Mesenchymal stem cell (in vitro differentiated cells and primary cell): ENCODE measurements at regions not wholly inside any gene's neighbourhood (a gene's known extent, or its start where the extent isn't known, plus 50 kb on each side); places are given as distances from the start of the nearest gene placed in this dataset.
A peak's percentile ranks its signal among the peaks of the same experiment; 100 is the strongest.

ENCODE experiments used
- DNase-seq: peaks from one replicate; pipeline ENCODE4 v3.0.0-alpha.2; 2013
- H2AFZ ChIP-seq: one replicate; pipeline ENCODE4 v1.6.1; 2013; ENCODE audit warnings: low read depth, mild to moderate bottlenecking, control low read depth, inconsistent platforms, low read length, moderate library complexity
- H2AK5ac ChIP-seq: 2 replicates; pipeline ENCODE4 v1.6.1; 2013; ENCODE audit warnings: low read length, moderate library complexity, mild to moderate bottlenecking, inconsistent platforms; ENCODE audit not compliant: severe bottlenecking
- H2BK120ac ChIP-seq: one replicate; pipeline ENCODE4 v1.6.1; 2013; ENCODE audit warnings: low read depth, mild to moderate bottlenecking, inconsistent platforms, low read length, moderate library complexity
- H2BK12ac ChIP-seq, 2 experiments: one replicate each; pipeline ENCODE4 v1.6.1; 2013; ENCODE audit warnings: inconsistent platforms in 2 of 2, low read length in 2 of 2, mild to moderate bottlenecking in 2 of 2, moderate library complexity in 2 of 2, control low read depth in 1 of 2
- H2BK15ac ChIP-seq: one replicate; pipeline ENCODE4 v1.6.1; 2013; ENCODE audit warnings: mild to moderate bottlenecking, low read depth, inconsistent platforms; ENCODE audit not compliant: poor library complexity, severe bottlenecking
- H2BK5ac ChIP-seq: 2 replicates; pipeline ENCODE4 v1.6.1; 2013; ENCODE audit warnings: low read depth, mild to moderate bottlenecking, low read length, control low read depth, inconsistent platforms; ENCODE audit not compliant: poor library complexity, severe bottlenecking
- H3K14ac ChIP-seq, 2 experiments: one replicate each; pipeline ENCODE4 v1.6.1; 2013; ENCODE audit warnings: inconsistent platforms in 2 of 2, low read length in 2 of 2, control low read depth in 1 of 2, mild to moderate bottlenecking in 1 of 2, moderate library complexity in 1 of 2
- H3K18ac ChIP-seq, 2 experiments: one replicate each; pipeline ENCODE4 v1.6.1; 2013; ENCODE audit warnings: inconsistent platforms in 2 of 2, low read length in 2 of 2, control low read depth in 1 of 2, low read depth in 1 of 2, mild to moderate bottlenecking in 1 of 2
- H3K23ac ChIP-seq, 2 experiments: one replicate each; pipeline ENCODE4 v1.6.1; 2013; ENCODE audit warnings: inconsistent platforms in 2 of 2, low read length in 2 of 2, mild to moderate bottlenecking in 2 of 2, moderate library complexity in 2 of 2, control low read depth in 1 of 2
- H3K27ac ChIP-seq: 2 replicates; pipeline ENCODE4 v1.5.1; 2013; ENCODE audit warnings: mild to moderate bottlenecking, moderate library complexity, low read length, control low read depth, inconsistent platforms; ENCODE audit not compliant: poor library complexity, severe bottlenecking
- H3K27me3 ChIP-seq, 2 experiments: 2 replicates each; pipeline versions ENCODE4 v1.6.1 to v1.7.0; 2013; ENCODE audit warnings: low read length in 2 of 2, mild to moderate bottlenecking in 2 of 2, moderate library complexity in 2 of 2, control low read depth in 1 of 2, inconsistent platforms in 1 of 2; ENCODE audit not compliant: control insufficient read depth in 1 of 2, insufficient read depth in 1 of 2
- H3K36me3 ChIP-seq, 2 experiments: 2 replicates each; pipeline versions ENCODE4 v1.6.1 to v1.7.0; 2013; ENCODE audit warnings: low read length in 2 of 2, control low read depth in 1 of 2, inconsistent platforms in 1 of 2, low read depth in 1 of 2, mild to moderate bottlenecking in 1 of 2; ENCODE audit not compliant: insufficient read depth in 2 of 2, control insufficient read depth in 1 of 2
- H3K4ac ChIP-seq, 2 experiments: one replicate each; pipeline ENCODE4 v1.6.1; 2013; ENCODE audit warnings: inconsistent platforms in 2 of 2, low read length in 2 of 2, mild to moderate bottlenecking in 2 of 2, moderate library complexity in 2 of 2, control low read depth in 1 of 2, low read depth in 1 of 2
- H3K4me1 ChIP-seq: 2 replicates; pipeline ENCODE4 v1.6.1; 2013; ENCODE audit warnings: low read depth, low read length, control low read depth; ENCODE audit not compliant: control insufficient read depth, insufficient read depth
- H3K4me2 ChIP-seq: 2 replicates; pipeline ENCODE4 v1.6.1; 2013; ENCODE audit warnings: low read length, mild to moderate bottlenecking, inconsistent platforms; ENCODE audit not compliant: poor library complexity, severe bottlenecking
- H3K4me3 ChIP-seq, 2 experiments: 2 replicates each; pipeline versions ENCODE4 v1.5.1 to v1.7.0; 2013; ENCODE audit warnings: low read length in 2 of 2, mild to moderate bottlenecking in 2 of 2, control low read depth in 1 of 2, low read depth in 1 of 2; ENCODE audit not compliant: insufficient read depth in 1 of 2
- H3K79me1 ChIP-seq: replicated peaks from 2 replicates; pipeline ENCODE4 v1.6.1; 2013; ENCODE audit warnings: mild to moderate bottlenecking, control low read depth, low read length, inconsistent platforms; ENCODE audit not compliant: poor library complexity, severe bottlenecking
- H3K9ac ChIP-seq: 2 replicates; pipeline ENCODE4 v1.7.0; 2013; ENCODE audit warnings: mild to moderate bottlenecking, low read length, moderate library complexity
- H3K9me3 ChIP-seq: 2 replicates; pipeline ENCODE4 v1.7.0; 2013; ENCODE audit warnings: mild to moderate bottlenecking, low read length; ENCODE audit not compliant: control insufficient read depth
- H4K8ac ChIP-seq: one replicate; pipeline ENCODE4 v1.6.1; 2013; ENCODE audit warnings: inconsistent platforms, mild to moderate bottlenecking, low read length, moderate library complexity
- H4K91ac ChIP-seq: one replicate; pipeline ENCODE4 v1.6.1; 2013; ENCODE audit warnings: mild to moderate bottlenecking, low read length, inconsistent platforms
- WGBS: methylation state at CpG from one replicate; pipeline ENCODE4 v1.1.7; 2013; ENCODE audit warnings: mixed read lengths; 5-methylcytosine and 5-hydroxymethylcytosine counted together

DNA sequence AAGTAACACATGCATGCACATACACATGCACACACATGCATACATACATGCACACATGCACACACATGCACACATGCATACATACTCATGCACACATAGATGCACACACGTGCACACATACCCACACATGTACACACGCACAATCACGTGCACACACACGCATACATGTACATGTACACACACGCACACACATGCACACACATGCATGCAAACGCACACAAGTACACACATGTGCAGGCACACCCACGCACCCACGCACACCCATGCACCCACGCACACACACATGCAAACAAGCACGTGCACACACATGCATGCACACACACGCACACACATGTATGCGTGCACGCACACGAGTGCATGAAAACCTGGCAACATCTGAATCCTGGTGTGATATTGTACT is 232.7 kb upstream of the CDH4 start:
- Histone ChIP-seq H3K79me1 (no peaks in the 10 kb centered on the region), H3K27ac (no peak overlapping the region), H3K9me3 (peaks cover 4% of the 10 kb centered on the region), H3K4me2 (no peak overlapping the region), H2AFZ (no peak overlapping the region), H3K4me3 (no peak overlapping the region), H3K23ac (no peak overlapping the region), H3K4ac (no peak overlapping the region), H3K18ac (no peak overlapping the region), H4K91ac (peak overlapping the region; percentile 77), H2AK5ac (no peak overlapping the region), H2BK120ac (no peak overlapping the region), H3K36me3 (no peaks in the 10 kb centered on the region), H2BK5ac (no peak overlapping the region), H4K8ac (no peak overlapping the region), H3K14ac (no peak overlapping the region), H3K9ac (no peak overlapping the region), H3K4me1 (peaks cover 3% of the 10 kb centered on the region), H2BK12ac (no peak overlapping the region), H3K27me3 (no peaks in the 10 kb centered on the region), H2BK15ac (no peak overlapping the region)
- DNase-seq: no peak
- 89% methylated on average over 14 of the region's 14 CpGs for WGBS

DNA sequence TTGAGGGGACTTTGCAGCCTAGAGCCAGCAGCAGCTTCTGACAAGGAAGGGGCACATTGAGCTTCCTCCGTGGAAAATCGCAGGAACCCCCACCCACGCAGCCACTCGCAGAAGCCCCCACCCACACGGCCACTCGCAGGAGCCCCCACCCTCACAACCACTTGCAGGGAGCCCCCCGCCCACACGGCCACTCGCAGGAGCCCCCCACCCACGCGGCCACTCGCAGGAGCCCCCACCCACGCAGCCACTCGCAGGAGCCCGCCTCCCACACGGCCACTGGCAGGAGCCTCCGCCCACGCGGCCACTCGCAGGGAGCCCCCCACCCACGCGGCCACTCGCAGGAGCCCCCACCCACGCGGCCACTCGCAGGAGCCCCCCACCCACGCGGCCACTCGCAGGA is 228.4 kb upstream of the CDH4 start:
- no peak overlapping the region for H4K8ac ChIP-seq
- no peaks in the 10 kb centered on the region for H3K36me3 ChIP-seq

DNA sequence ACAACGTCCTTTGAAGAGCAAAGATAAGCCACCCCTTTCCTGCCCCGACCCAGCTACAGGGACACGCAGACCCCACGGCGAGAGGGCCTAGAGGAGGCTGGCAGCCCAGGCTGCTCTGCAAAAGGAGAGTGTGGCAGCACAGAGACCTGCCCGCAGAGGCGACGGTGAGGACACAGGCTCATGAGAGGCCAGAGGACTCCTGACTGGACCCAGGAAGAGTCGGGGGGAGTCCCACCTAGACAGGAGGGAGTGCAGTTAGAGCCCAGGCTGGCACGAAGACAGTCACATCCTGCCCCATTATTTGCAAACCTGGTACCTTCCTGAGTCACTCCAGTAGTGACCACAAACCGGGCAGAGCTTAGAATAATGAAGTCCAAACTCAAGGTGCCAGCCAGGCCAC is 227.7 kb upstream of the CDH4 start:
- H3K23ac ChIP-seq: no peak overlapping the region
- H3K18ac ChIP-seq: no peak overlapping the region
- no peak overlapping the region for H2AK5ac ChIP-seq
- no peaks in the 10 kb centered on the region for H3K9me3 ChIP-seq
- no peak overlapping the region for H3K4me3 ChIP-seq
- no peak overlapping the region for H2BK15ac ChIP-seq
- H3K4me2 ChIP-seq: no peak overlapping the region
- no peak overlapping the region for H3K27ac ChIP-seq
- peaks cover under 1% of the 10 kb centered on the region for H3K4me1 ChIP-seq
- H3K4ac ChIP-seq: no peak overlapping the region
- no peak overlapping the region for H4K8ac ChIP-seq
- H3K14ac ChIP-seq: no peak overlapping the region
- H3K79me1 ChIP-seq: no peaks in the 10 kb centered on the region
- no peak overlapping the region for H4K91ac ChIP-seq
- no peaks in the 10 kb centered on the region for H3K36me3 ChIP-seq
- H2BK12ac ChIP-seq: no peak overlapping the region
- no peaks in the 10 kb centered on the region for H3K27me3 ChIP-seq
- no peak overlapping the region for H2BK120ac ChIP-seq
- H3K9ac ChIP-seq: no peak overlapping the region
- 83% methylated on average over 11 of the region's 11 CpGs for WGBS
- H2AFZ ChIP-seq: no peak overlapping the region
- H2BK5ac ChIP-seq: no peak overlapping the region
- no peak for DNase-seq

More for the DNA sequence above, 228.4 kb upstream of the CDH4 start:
- Histone ChIP-seq H4K91ac (no peak overlapping the region), H2BK120ac (no peak overlapping the region), H3K27me3 (no peaks in the 10 kb centered on the region), H2AFZ (no peak overlapping the region), H3K9ac (no peak overlapping the region), H2BK5ac (no peak overlapping the region), H3K18ac (no peak overlapping the region), H3K4me1 (peaks cover 3% of the 10 kb centered on the region), H3K79me1 (no peaks in the 10 kb centered on the region), H3K9me3 (no peaks in the 10 kb centered on the region), H2BK15ac (no peak overlapping the region), H3K4me3 (no peak overlapping the region), H3K27ac (no peak overlapping the region), H3K4me2 (no peak overlapping the region), H2AK5ac (no peak overlapping the region), H3K23ac (no peak overlapping the region), H3K4ac (no peak overlapping the region), H2BK12ac (no peak overlapping the region), H3K14ac (no peak overlapping the region)
- DNase-seq: no peak
- 94% methylated on average over 17 of the region's 29 CpGs for WGBS

DNA sequence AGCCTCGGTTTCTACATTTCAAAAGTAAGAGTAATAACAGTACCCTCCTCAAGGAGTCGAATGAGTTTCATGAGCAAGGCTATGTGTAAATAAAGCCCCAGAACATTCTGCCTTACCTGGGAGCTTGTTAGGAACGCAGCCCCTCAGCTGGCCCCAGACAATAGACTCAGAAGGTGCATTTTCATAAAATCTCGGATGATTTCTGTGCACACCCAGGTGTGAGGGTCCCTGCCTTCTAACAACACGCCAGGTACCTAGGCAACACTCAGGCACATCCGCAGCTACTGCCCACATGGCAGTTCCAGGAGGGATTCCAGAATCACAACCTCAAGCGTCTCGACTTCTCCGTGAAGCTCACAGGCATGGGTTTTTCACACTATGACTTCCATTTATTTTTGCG is 226.5 kb upstream of the CDH4 start:
- no peak overlapping the region for H2BK12ac ChIP-seq
- WGBS: 70% methylated on average over 6 of the region's 10 CpGs
- no peak overlapping the region for H3K14ac ChIP-seq
- no peaks in the 10 kb centered on the region for H3K4me1 ChIP-seq
- no peak overlapping the region for H4K8ac ChIP-seq
- no peak overlapping the region for H2AK5ac ChIP-seq
- no peak overlapping the region for H2BK5ac ChIP-seq
- no peak overlapping the region for H3K18ac ChIP-seq
- no peak overlapping the region for H2BK15ac ChIP-seq
- H3K36me3 ChIP-seq: no peaks in the 10 kb centered on the region
- DNase-seq: no peak
- no peak overlapping the region for H2BK120ac ChIP-seq
- H3K79me1 ChIP-seq: no peaks in the 10 kb centered on the region
- no peak overlapping the region for H3K4ac ChIP-seq
- no peak overlapping the region for H3K4me3 ChIP-seq
- H3K9ac ChIP-seq: no peak overlapping the region
- no peak overlapping the region for H3K27ac ChIP-seq
- no peaks in the 10 kb centered on the region for H3K27me3 ChIP-seq
- no peak overlapping the region for H4K91ac ChIP-seq
- no peak overlapping the region for H3K23ac ChIP-seq
- H2AFZ ChIP-seq: no peak overlapping the region
- no peak overlapping the region for H3K4me2 ChIP-seq
- no peaks in the 10 kb centered on the region for H3K9me3 ChIP-seq
